KMS-11 (cell line): ENCODE measurements at regions not wholly inside any gene's neighbourhood (a gene's known extent, or its start where the extent isn't known, plus 50 kb on each side); places are given as distances from the start of the nearest gene placed in this dataset.

Experiments used
- H2AFZ ChIP-seq: fragments of 200-600 bp; sonication (generic); 2 replicates; pipeline ENCODE4 v1.6.1; 2016; ENCODE audit warnings: antibody characterized with exemption, mixed run types, low read depth
- H3K27ac ChIP-seq: fragments of 200-600 bp; sonication (generic); 2 replicates; pipeline ENCODE4 v1.6.1; 2016; ENCODE audit warnings: mild to moderate bottlenecking, mixed run types
- H3K27me3 ChIP-seq: fragments of 200-600 bp; sonication (generic); 2 replicates; pipeline ENCODE4 v1.6.1; 2017; ENCODE audit warnings: mild to moderate bottlenecking, low read depth, mixed run types, moderate library complexity; ENCODE audit not compliant: insufficient read depth
- H3K36me3 ChIP-seq: fragments of 200-600 bp; sonication (generic); 2 replicates; pipeline ENCODE4 v1.6.1; 2017; ENCODE audit warnings: mild to moderate bottlenecking, mixed run types; ENCODE audit not compliant: insufficient read depth
- H3K4me1 ChIP-seq: fragments of 200-600 bp; sonication (generic); 2 replicates; pipeline ENCODE4 v1.6.1; 2016; ENCODE audit warnings: mild to moderate bottlenecking, low read depth, mixed run types; ENCODE audit not compliant: poor library complexity, severe bottlenecking
- H3K4me2 ChIP-seq: fragments of 200-600 bp; sonication (generic); 2 replicates; pipeline ENCODE4 v1.7.0; 2016; ENCODE audit warnings: mild to moderate bottlenecking, mixed run types
- H3K4me3 ChIP-seq: fragments of 200-600 bp; sonication (generic); IDR thresholded peaks from 2 replicates; pipeline ENCODE4 v1.6.1; 2017; ENCODE audit warnings: low read depth, low read length, mixed read lengths; ENCODE audit not compliant: insufficient read depth
- H3K79me2 ChIP-seq: fragments of 200-600 bp; sonication (generic); 2 replicates; pipeline ENCODE4 v1.6.1; 2016; ENCODE audit warnings: low read depth, mixed run types; ENCODE audit not compliant: insufficient read depth
- H3K9ac ChIP-seq: fragments of 200-600 bp; sonication (generic); 2 replicates; pipeline ENCODE4 v1.6.1; 2016; ENCODE audit warnings: mild to moderate bottlenecking, mixed run types
- H4K20me1 ChIP-seq: fragments of 200-600 bp; sonication (generic); 2 replicates; pipeline ENCODE4 v1.6.1; 2016; ENCODE audit warnings: mild to moderate bottlenecking, mixed run types; ENCODE audit not compliant: insufficient read depth
- CTCF ChIP-seq: fragments of 200-600 bp; sonication (generic); conservative IDR thresholded peaks from 2 replicates; pipeline ENCODE4 v1.6.1; 2017; ENCODE audit warnings: low read depth, mild to moderate bottlenecking, antibody characterized with exemption, low read length, moderate library complexity, mixed read lengths

- no peak overlapping the region for H3K9ac ChIP-seq
Observed at GRCh38 chr6:14638435-14638905, 520.9 kb downstream of the CD83 start.

GRCh38 chr6:14638906-14639761, 521.6 kb downstream of the CD83 start:
- Histone ChIP-seq H2AFZ (no peak overlapping the region), H3K4me2 (no peak overlapping the region), H3K79me2 (no peaks in the 10 kb centered on the region), H3K27me3 (no peaks in the 10 kb centered on the region), H3K9ac (no peak overlapping the region), H3K36me3 (no peaks in the 10 kb centered on the region), H3K4me3 (no peak overlapping the region), H3K27ac (no peak overlapping the region), H4K20me1 (no peaks in the 10 kb centered on the region), H3K4me1 (peaks cover 20% of the 10 kb centered on the region)
- no peak for TF ChIP-seq CTCF

More at GRCh38 chr6:14638435-14638905, 520.9 kb downstream of the CD83 start:
- no peaks in the 10 kb centered on the region for H3K79me2 ChIP-seq
- H2AFZ ChIP-seq: no peak overlapping the region
- no peak for TF ChIP-seq CTCF
- no peak overlapping the region for H3K27ac ChIP-seq
- peaks cover 20% of the 10 kb centered on the region for H3K4me1 ChIP-seq
- H3K4me2 ChIP-seq: no peak overlapping the region
- H3K36me3 ChIP-seq: no peaks in the 10 kb centered on the region
- no peaks in the 10 kb centered on the region for H4K20me1 ChIP-seq
- no peak overlapping the region for H3K4me3 ChIP-seq
- no peaks in the 10 kb centered on the region for H3K27me3 ChIP-seq

GRCh38 chr6:14639983-14640599, 522.5 kb downstream of the CD83 start:
- no peaks in the 10 kb centered on the region for H3K79me2 ChIP-seq
- TF ChIP-seq CTCF: no peak
- peaks cover 19% of the 10 kb centered on the region for H3K4me1 ChIP-seq
- H3K4me3 ChIP-seq: no peak overlapping the region
- H3K36me3 ChIP-seq: no peaks in the 10 kb centered on the region
- H3K9ac ChIP-seq: no peak overlapping the region
- no peak overlapping the region for H3K27ac ChIP-seq
- no peak overlapping the region for H3K4me2 ChIP-seq
- H4K20me1 ChIP-seq: no peaks in the 10 kb centered on the region
- no peaks in the 10 kb centered on the region for H3K27me3 ChIP-seq
- no peak overlapping the region for H2AFZ ChIP-seq

- H3K27me3 ChIP-seq: no peaks in the 10 kb centered on the region
- H3K4me2 ChIP-seq: no peak overlapping the region
- H3K4me3 ChIP-seq: no peak overlapping the region
- no peak for TF ChIP-seq CTCF
- H3K27ac ChIP-seq: no peak overlapping the region
- no peaks in the 10 kb centered on the region for H4K20me1 ChIP-seq
- H3K36me3 ChIP-seq: no peaks in the 10 kb centered on the region
- H2AFZ ChIP-seq: no peak overlapping the region
- H3K79me2 ChIP-seq: no peaks in the 10 kb centered on the region
- H3K9ac ChIP-seq: no peak overlapping the region
- H3K4me1 ChIP-seq: peaks cover 13% of the 10 kb centered on the region
Observed at GRCh38 chr6:14640631-14641030, 523.1 kb downstream of the CD83 start.
